WTC11 (cell line): ENCODE measurements at regions not wholly inside any gene's neighbourhood (a gene's known extent, or its start where the extent isn't known, plus 50 kb on each side); places are given as distances from the start of the nearest gene placed in this dataset.

Experiments used
- ATAC-seq: fragments of 200-7000 bp; cut with Tn5 transposase; 2 replicates; pipeline ENCODE4 v1.10.0; 2021; ENCODE audit warnings: mild to moderate bottlenecking, moderate library complexity
- CTCF ChIA-PET: fragments of 300-600 bp; sonication (Branson Sonifier 250); formaldehyde crosslinking; loops from one replicate; lab custom pipeline; 2021; ENCODE audit warnings: antibody characterized with exemption; lab: Charles Lee
- POLR2A ChIA-PET: fragments of 350-600 bp; sonication (Branson Sonifier 250); formaldehyde crosslinking; loops from one replicate; lab custom pipeline; 2021; ENCODE audit warnings: antibody characterized with exemption; lab: Charles Lee
- DNase-seq: peaks from one replicate; pipeline ENCODE4 v3.0.0; 2021; ENCODE audit warnings: low spot score
- H3K27ac Mint-ChIP-seq: 2 replicates; pipeline ENCODE4 v1.8.0; 2021; ENCODE audit warnings: mixed read lengths
- H3K27me3 Mint-ChIP-seq: 2 replicates; pipeline ENCODE4 v1.8.0; 2021; ENCODE audit warnings: low read depth, mild to moderate bottlenecking, moderate library complexity, mixed read lengths
- H3K36me3 Mint-ChIP-seq: 2 replicates; pipeline ENCODE4 v1.8.0; 2021; ENCODE audit warnings: mixed read lengths
- H3K4me1 Mint-ChIP-seq: 2 replicates; pipeline ENCODE4 v1.8.0; 2022; ENCODE audit warnings: mixed read lengths
- H3K4me3 Mint-ChIP-seq: 2 replicates; pipeline ENCODE4 v1.8.0; 2021; ENCODE audit warnings: mild to moderate bottlenecking, moderate library complexity, mixed read lengths
- H3K9me3 Mint-ChIP-seq: 2 replicates; pipeline ENCODE4 v1.8.0; 2021; ENCODE audit warnings: mixed read lengths
- ELF4 ChIP-seq: sonication (generic); formaldehyde crosslinking; IDR thresholded peaks from 2 replicates; pipeline ENCODE4 v1.8.1; 2022; ENCODE audit warnings: low read depth, mild to moderate bottlenecking, moderate library complexity, missing genetic modification reagents
- ETV6 ChIP-seq: sonication (generic); formaldehyde crosslinking; IDR thresholded peaks from 2 replicates; pipeline ENCODE4 v1.8.1; 2022; ENCODE audit warnings: mild to moderate bottlenecking, missing genetic modification reagents
- GABPB1 ChIP-seq: sonication (generic); formaldehyde crosslinking; IDR thresholded peaks from 2 replicates; pipeline ENCODE4 v1.8.1; 2023; ENCODE audit warnings: mild to moderate bottlenecking, missing genetic modification reagents
- GRHL2 ChIP-seq: fragments of 250-450 bp; sonication (Bioruptor Pico); IDR thresholded peaks from 2 replicates; pipeline ENCODE4 v1.8.0; 2022; ENCODE audit warnings: mild to moderate bottlenecking, moderate library complexity; ENCODE audit not compliant: insufficient replicate concordance, severe bottlenecking
- NFE2L1 ChIP-seq: sonication (generic); formaldehyde crosslinking; IDR thresholded peaks from 2 replicates; pipeline ENCODE4 v1.8.1; 2023; ENCODE audit warnings: missing genetic modification reagents
- PRRX2 ChIP-seq: fragments of 250-450 bp; sonication (Bioruptor Pico); IDR thresholded peaks from 2 replicates; pipeline ENCODE4 v1.8.0; 2021; ENCODE audit warnings: mild to moderate bottlenecking
- RELA ChIP-seq: sonication (generic); formaldehyde crosslinking; IDR thresholded peaks from 2 replicates; pipeline ENCODE4 v1.8.1; 2022; ENCODE audit warnings: missing genetic modification reagents, mild to moderate bottlenecking, borderline replicate concordance
- TCF7 ChIP-seq: sonication (generic); formaldehyde crosslinking; IDR thresholded peaks from 2 replicates; pipeline ENCODE4 v1.8.0; 2022; ENCODE audit warnings: mild to moderate bottlenecking, low read depth, missing genetic modification reagents, moderate library complexity
- ZBTB21 ChIP-seq: sonication (generic); formaldehyde crosslinking; IDR thresholded peaks from 2 replicates; pipeline ENCODE4 v1.8.1; 2023; ENCODE audit warnings: mild to moderate bottlenecking, missing genetic modification reagents, borderline replicate concordance
- ZNF232 ChIP-seq: sonication (generic); formaldehyde crosslinking; IDR thresholded peaks from 2 replicates; pipeline ENCODE4 v1.8.0; 2022; ENCODE audit warnings: mild to moderate bottlenecking, missing genetic modification reagents
- ZNF317 ChIP-seq: sonication (generic); formaldehyde crosslinking; IDR thresholded peaks from 2 replicates; pipeline ENCODE4 v1.8.1; 2023; ENCODE audit warnings: low read depth, mild to moderate bottlenecking, moderate library complexity, missing genetic modification reagents, borderline replicate concordance
- ZNF416 ChIP-seq: fragments of 250-450 bp; sonication (Bioruptor Pico); IDR thresholded peaks from 2 replicates; pipeline ENCODE4 v1.9.0; 2021; ENCODE audit warnings: mild to moderate bottlenecking, inconsistent platforms
- TF ChIP-seq, protein P1 (sequence below): fragments of 250-450 bp; sonication (Bioruptor Pico); IDR thresholded peaks from 2 replicates; pipeline ENCODE4 v1.9.0; 2021; ENCODE audit warnings: moderate library complexity, mild to moderate bottlenecking, inconsistent platforms, borderline replicate concordance
- TF ChIP-seq, protein P2 (sequence below): sonication (generic); formaldehyde crosslinking; IDR thresholded peaks from 2 replicates; pipeline ENCODE4 v1.8.0; 2022; ENCODE audit warnings: mild to moderate bottlenecking, missing genetic modification reagents
- TF ChIP-seq, protein P3 (sequence below): sonication (generic); formaldehyde crosslinking; IDR thresholded peaks from 2 replicates; pipeline ENCODE4 v1.8.0; 2022; ENCODE audit warnings: mild to moderate bottlenecking, missing genetic modification reagents
- TF ChIP-seq, protein P4 (sequence below): sonication (generic); formaldehyde crosslinking; IDR thresholded peaks from 2 replicates; pipeline ENCODE4 v1.8.0; 2023; ENCODE audit warnings: missing genetic modification reagents
- TF ChIP-seq, protein P5 (sequence below): sonication (generic); formaldehyde crosslinking; IDR thresholded peaks from 2 replicates; pipeline ENCODE4 v1.8.1; 2023; ENCODE audit warnings: mild to moderate bottlenecking, missing genetic modification reagents, moderate library complexity
- TF ChIP-seq, protein P6 (sequence below): sonication (generic); formaldehyde crosslinking; IDR thresholded peaks from 2 replicates; pipeline ENCODE4 v1.8.1; 2022; ENCODE audit warnings: mild to moderate bottlenecking, moderate library complexity, missing genetic modification reagents

DNA sequence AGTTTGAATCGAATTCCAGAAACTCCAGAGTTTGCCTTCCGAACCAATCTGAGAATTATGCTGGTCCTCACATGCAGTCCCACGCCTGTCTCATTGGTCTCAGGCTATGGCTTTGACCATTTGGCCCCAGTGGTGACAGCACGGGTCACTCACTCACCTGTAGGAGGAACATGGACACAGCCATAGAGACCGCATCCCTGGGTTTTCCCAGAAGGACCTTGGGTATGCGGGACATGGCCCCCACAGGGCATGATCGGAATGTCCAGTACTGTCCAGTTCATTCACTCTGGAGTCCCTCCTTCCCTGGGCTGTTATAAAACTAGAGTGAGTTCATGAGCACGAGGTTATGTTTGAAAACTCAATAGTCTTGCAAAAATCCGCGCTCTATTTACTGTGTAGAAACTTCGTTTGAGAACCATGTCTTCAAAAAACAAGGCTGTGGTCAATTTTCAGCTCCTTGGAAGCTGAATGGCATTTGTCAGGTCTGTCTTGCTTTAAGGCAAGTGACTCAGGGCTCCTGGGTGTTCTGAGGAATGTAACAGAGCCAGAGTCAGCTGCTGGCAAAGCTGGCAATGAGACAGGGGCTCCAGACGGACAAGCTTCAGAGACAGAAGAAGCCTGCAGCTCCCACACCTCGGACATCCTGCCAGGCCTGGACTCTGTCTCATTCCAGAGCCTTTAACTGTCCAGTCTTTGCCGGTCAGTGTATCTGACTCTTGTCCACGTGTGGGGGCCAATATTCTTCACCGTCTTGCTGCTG, 86.7 kb upstream of the TMEM18 start:
- ChIA-PET POLR2A (no interaction called here), CTCF (no interaction called here)
- Mint-ChIP-seq H3K4me3 (no peak overlapping the region), H3K36me3 (peaks cover 4% of the 10 kb centered on the region), H3K9me3 (peaks cover 9% of the 10 kb centered on the region), H3K27me3 (peaks cover 18% of the 10 kb centered on the region), H3K4me1 (peaks cover 26% of the 10 kb centered on the region), H3K27ac (no peak overlapping the region)
- TF ChIP-seq ZNF317 (CRISPR knock-in tag) = no peak
- no peak for TF ChIP-seq ZNF232 (CRISPR knock-in tag)
- no peak for TF ChIP-seq ELF4 (CRISPR knock-in tag)
- no peak for TF ChIP-seq ZBTB21 (CRISPR knock-in tag)
- TF ChIP-seq PRRX2 (CRISPR knock-in tag) = no peak
- DNase-seq = no peak
- ATAC-seq = no peak

DNA sequence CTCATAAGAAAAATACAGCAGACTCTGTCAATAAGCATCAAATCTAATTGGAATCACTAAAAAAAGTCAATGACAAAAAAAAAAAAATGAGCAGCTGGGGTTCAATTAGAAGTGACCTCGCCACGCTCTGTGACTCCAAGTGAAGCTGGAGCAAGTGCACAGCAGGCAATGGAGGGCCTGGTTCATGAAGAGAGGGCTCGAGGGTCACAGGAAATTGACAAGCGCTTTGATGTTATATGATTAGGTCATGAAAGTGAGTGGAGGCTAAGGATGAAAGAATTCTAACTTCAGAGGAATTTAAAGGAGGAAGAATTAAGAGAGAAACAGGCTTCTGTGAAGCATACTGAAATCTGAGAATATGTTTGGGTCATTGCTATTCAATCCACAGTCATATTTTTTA, 85.4 kb upstream of the TMEM18 start:
- peaks cover 11% of the 10 kb centered on the region for H3K27me3 Mint-ChIP-seq
- DNase-seq (no peak), ATAC-seq (no peak)
- peaks cover 25% of the 10 kb centered on the region for H3K4me1 Mint-ChIP-seq
- H3K36me3 Mint-ChIP-seq = no peaks in the 10 kb centered on the region
- CTCF ChIA-PET = interaction anchor here (1.0 kb wide), 1 partner anchor 47 kb away, joined by 3 read pairs; no protein-coding TSS in a partner anchor
- H3K27ac Mint-ChIP-seq = no peak overlapping the region
- H3K4me3 Mint-ChIP-seq = no peak overlapping the region
- TF ChIP-seq ETV6 = no peak
- no peak for TF ChIP-seq TCF7 (CRISPR knock-in tag)
- no peak for TF ChIP-seq NFE2L1
- TF ChIP-seq, protein P1, sequence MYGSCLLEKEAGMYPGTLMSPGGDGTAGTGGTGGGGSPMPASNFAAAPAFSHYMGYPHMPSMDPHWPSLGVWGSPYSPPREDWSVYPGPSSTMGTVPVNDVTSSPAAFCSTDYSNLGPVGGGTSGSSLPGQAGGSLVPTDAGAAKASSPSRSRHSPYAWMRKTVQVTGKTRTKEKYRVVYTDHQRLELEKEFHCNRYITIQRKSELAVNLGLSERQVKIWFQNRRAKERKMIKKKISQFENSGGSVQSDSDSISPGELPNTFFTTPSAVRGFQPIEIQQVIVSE (CRISPR knock-in tag) = no peak
- no peak for TF ChIP-seq RELA (CRISPR knock-in tag)
- no peak for TF ChIP-seq GRHL2 (CRISPR knock-in tag)
- TF ChIP-seq GABPB1 (CRISPR knock-in tag) = no peak
- TF ChIP-seq, protein P2, sequence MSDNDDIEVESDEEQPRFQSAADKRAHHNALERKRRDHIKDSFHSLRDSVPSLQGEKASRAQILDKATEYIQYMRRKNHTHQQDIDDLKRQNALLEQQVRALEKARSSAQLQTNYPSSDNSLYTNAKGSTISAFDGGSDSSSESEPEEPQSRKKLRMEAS (CRISPR knock-in tag) = no peak
- TF ChIP-seq, protein P3, sequence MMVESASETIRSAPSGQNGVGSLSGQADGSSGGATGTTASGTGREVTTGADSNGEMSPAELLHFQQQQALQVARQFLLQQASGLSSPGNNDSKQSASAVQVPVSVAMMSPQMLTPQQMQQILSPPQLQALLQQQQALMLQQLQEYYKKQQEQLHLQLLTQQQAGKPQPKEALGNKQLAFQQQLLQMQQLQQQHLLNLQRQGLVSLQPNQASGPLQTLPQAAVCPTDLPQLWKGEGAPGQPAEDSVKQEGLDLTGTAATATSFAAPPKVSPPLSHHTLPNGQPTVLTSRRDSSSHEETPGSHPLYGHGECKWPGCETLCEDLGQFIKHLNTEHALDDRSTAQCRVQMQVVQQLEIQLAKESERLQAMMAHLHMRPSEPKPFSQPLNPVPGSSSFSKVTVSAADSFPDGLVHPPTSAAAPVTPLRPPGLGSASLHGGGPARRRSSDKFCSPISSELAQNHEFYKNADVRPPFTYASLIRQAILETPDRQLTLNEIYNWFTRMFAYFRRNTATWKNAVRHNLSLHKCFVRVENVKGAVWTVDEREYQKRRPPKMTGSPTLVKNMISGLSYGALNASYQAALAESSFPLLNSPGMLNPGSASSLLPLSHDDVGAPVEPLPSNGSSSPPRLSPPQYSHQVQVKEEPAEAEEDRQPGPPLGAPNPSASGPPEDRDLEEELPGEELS (CRISPR knock-in tag) = no peak
- TF ChIP-seq ZNF416 = no peak
- TF ChIP-seq, protein P4, sequence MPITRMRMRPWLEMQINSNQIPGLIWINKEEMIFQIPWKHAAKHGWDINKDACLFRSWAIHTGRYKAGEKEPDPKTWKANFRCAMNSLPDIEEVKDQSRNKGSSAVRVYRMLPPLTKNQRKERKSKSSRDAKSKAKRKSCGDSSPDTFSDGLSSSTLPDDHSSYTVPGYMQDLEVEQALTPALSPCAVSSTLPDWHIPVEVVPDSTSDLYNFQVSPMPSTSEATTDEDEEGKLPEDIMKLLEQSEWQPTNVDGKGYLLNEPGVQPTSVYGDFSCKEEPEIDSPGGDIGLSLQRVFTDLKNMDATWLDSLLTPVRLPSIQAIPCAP (CRISPR knock-in tag) = no peak
- TF ChIP-seq PRRX2 (CRISPR knock-in tag) = no peak
- TF ChIP-seq, protein P5, sequence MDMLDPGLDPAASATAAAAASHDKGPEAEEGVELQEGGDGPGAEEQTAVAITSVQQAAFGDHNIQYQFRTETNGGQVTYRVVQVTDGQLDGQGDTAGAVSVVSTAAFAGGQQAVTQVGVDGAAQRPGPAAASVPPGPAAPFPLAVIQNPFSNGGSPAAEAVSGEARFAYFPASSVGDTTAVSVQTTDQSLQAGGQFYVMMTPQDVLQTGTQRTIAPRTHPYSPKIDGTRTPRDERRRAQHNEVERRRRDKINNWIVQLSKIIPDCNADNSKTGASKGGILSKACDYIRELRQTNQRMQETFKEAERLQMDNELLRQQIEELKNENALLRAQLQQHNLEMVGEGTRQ = no peak
- TF ChIP-seq, protein P6, sequence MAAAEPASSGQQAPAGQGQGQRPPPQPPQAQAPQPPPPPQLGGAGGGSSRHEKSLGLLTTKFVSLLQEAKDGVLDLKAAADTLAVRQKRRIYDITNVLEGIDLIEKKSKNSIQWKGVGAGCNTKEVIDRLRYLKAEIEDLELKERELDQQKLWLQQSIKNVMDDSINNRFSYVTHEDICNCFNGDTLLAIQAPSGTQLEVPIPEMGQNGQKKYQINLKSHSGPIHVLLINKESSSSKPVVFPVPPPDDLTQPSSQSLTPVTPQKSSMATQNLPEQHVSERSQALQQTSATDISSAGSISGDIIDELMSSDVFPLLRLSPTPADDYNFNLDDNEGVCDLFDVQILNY (CRISPR knock-in tag) = no peak
- TF ChIP-seq, all 79 proteins: peak for 0
- no peaks in the 10 kb centered on the region for H3K9me3 Mint-ChIP-seq
- POLR2A ChIA-PET = no interaction called here
